Activated CD8-positive, alpha-beta T cell treated with anti-CD3 and anti-CD28 coated beads for 36 hours (primary cell): ENCODE measurements at regions not wholly inside any gene's neighbourhood (a gene's known extent, or its start where the extent isn't known, plus 50 kb on each side); places are given as distances from the start of the nearest gene placed in this dataset.

Experiments used
- ATAC-seq: fragments of 200-7000 bp; cut with Tn5 transposase; one replicate; pipeline ENCODE4 v1.10.0; 2021; ENCODE audit warnings: mild to moderate bottlenecking, moderate library complexity
- CTCF ChIA-PET: fragments of 350-600 bp; sonication (Branson Sonifier 250); formaldehyde crosslinking; loops from one replicate; lab custom pipeline; 2021; ENCODE audit warnings: antibody characterized with exemption; lab: Charles Lee
- POLR2A ChIA-PET: fragments of 350-600 bp; sonication (Branson Sonifier 250); formaldehyde crosslinking; loops from one replicate; lab custom pipeline; 2021; ENCODE audit warnings: antibody characterized with exemption; lab: Charles Lee
- DNase-seq: peaks from one replicate; pipeline ENCODE4 v3.0.0-alpha.2; 2020
- H3K27ac Mint-ChIP-seq: one replicate; pipeline ENCODE4 v1.8.0; 2021; ENCODE audit warnings: mild to moderate bottlenecking, mixed read lengths
- H3K27me3 Mint-ChIP-seq: one replicate; pipeline ENCODE4 v1.8.0; 2021; ENCODE audit warnings: mixed read lengths
- H3K36me3 Mint-ChIP-seq: one replicate; pipeline ENCODE4 v1.8.0; 2021; ENCODE audit warnings: low read depth, mixed read lengths
- H3K4me1 Mint-ChIP-seq: one replicate; pipeline ENCODE4 v1.8.0; 2021; ENCODE audit warnings: low read depth, mixed read lengths
- H3K4me3 Mint-ChIP-seq: one replicate; pipeline ENCODE4 v1.8.0; 2021; ENCODE audit warnings: mild to moderate bottlenecking, moderate library complexity, mixed read lengths
- H3K9me3 Mint-ChIP-seq: one replicate; pipeline ENCODE4 v1.8.0; 2021; ENCODE audit warnings: mixed read lengths
- intact Hi-C: fragments of 100-400 bp; cut with micrococcal nuclease; formaldehyde crosslinking; loops from one replicate; pipeline ENCODE4 v1.10.0; 2022
- TF ChIP-seq, protein P1 (sequence below): fragments of 200-600 bp; IDR thresholded peaks from one replicate; pipeline ENCODE4 v1.8.0; 2022; ENCODE audit warnings: antibody characterized with exemption, mild to moderate bottlenecking

- H3K27me3 Mint-ChIP-seq = peaks cover 6% of the 10 kb centered on the region
These were observed 252.4 kb upstream of the TPK1 start for GRCh38 chr7:145088111-145088745.

GRCh38 chr7:145082366-145083161, 246.7 kb upstream of the TPK1 start:
- CTCF ChIA-PET = no interaction called here
- DNase-seq = no peak
- H3K4me1 Mint-ChIP-seq = no peaks in the 10 kb centered on the region
- H3K4me3 Mint-ChIP-seq = no peak overlapping the region
- POLR2A ChIA-PET = interaction anchor here (0.7 kb wide), 1 partner anchor 389 kb away, joined by 3 read pairs; no protein-coding TSS in a partner anchor
- H3K36me3 Mint-ChIP-seq = no peaks in the 10 kb centered on the region
- TF ChIP-seq, protein P1, sequence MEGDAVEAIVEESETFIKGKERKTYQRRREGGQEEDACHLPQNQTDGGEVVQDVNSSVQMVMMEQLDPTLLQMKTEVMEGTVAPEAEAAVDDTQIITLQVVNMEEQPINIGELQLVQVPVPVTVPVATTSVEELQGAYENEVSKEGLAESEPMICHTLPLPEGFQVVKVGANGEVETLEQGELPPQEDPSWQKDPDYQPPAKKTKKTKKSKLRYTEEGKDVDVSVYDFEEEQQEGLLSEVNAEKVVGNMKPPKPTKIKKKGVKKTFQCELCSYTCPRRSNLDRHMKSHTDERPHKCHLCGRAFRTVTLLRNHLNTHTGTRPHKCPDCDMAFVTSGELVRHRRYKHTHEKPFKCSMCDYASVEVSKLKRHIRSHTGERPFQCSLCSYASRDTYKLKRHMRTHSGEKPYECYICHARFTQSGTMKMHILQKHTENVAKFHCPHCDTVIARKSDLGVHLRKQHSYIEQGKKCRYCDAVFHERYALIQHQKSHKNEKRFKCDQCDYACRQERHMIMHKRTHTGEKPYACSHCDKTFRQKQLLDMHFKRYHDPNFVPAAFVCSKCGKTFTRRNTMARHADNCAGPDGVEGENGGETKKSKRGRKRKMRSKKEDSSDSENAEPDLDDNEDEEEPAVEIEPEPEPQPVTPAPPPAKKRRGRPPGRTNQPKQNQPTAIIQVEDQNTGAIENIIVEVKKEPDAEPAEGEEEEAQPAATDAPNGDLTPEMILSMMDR = no peak
- H3K27ac Mint-ChIP-seq = no peak overlapping the region
- peaks cover 4% of the 10 kb centered on the region for H3K27me3 Mint-ChIP-seq
- no peak for ATAC-seq
- intact Hi-C loops = no loop called here
- peaks cover 1% of the 10 kb centered on the region for H3K9me3 Mint-ChIP-seq

More at GRCh38 chr7:145088111-145088745, 252.4 kb upstream of the TPK1 start:
- POLR2A ChIA-PET = interaction anchor here (1.1 kb wide), 1 partner anchor 10 kb away, joined by 3 read pairs; no protein-coding TSS in a partner anchor
- ATAC-seq (no peak), DNase-seq (no peak)
- Mint-ChIP-seq H3K36me3 (no peaks in the 10 kb centered on the region), H3K27ac (no peak overlapping the region), H3K4me3 (no peak overlapping the region), H3K4me1 (no peaks in the 10 kb centered on the region), H3K9me3 (no peaks in the 10 kb centered on the region)
- TF ChIP-seq, protein P1 = no peak
- CTCF ChIA-PET = no interaction called here
- intact Hi-C loops = no loop called here

GRCh38 chr7:145065473-145065872, 229.6 kb upstream of the TPK1 start:
- H3K4me3 Mint-ChIP-seq = no peak overlapping the region
- no peak for DNase-seq
- ChIA-PET CTCF (no interaction called here), POLR2A (no interaction called here)
- no peak for ATAC-seq
- H3K4me1 Mint-ChIP-seq = no peaks in the 10 kb centered on the region
- TF ChIP-seq, protein P1 = no peak
- H3K9me3 Mint-ChIP-seq = no peaks in the 10 kb centered on the region
- H3K27me3 Mint-ChIP-seq = peaks cover 2% of the 10 kb centered on the region
- H3K36me3 Mint-ChIP-seq = no peaks in the 10 kb centered on the region
- intact Hi-C loops = no loop called here
- H3K27ac Mint-ChIP-seq = no peak overlapping the region

GRCh38 chr7:145064114-145064513, 228.3 kb upstream of the TPK1 start:
- DNase-seq = no peak

More at GRCh38 chr7:145064114-145064513, 228.3 kb upstream of the TPK1 start:
- Mint-ChIP-seq H3K36me3 (no peaks in the 10 kb centered on the region), H3K4me3 (no peak overlapping the region), H3K27me3 (peaks cover 2% of the 10 kb centered on the region), H3K27ac (no peak overlapping the region), H3K4me1 (no peaks in the 10 kb centered on the region), H3K9me3 (no peaks in the 10 kb centered on the region)
- ATAC-seq = no peak
- ChIA-PET CTCF (no interaction called here), POLR2A (no interaction called here)
- TF ChIP-seq, protein P1 = no peak
- intact Hi-C loops = no loop called here
